Lung (tissue), 11 donors: ENCODE measurements at regions not wholly inside any gene's neighbourhood (a gene's known extent, or its start where the extent isn't known, plus 50 kb on each side); places are given as distances from the start of the nearest gene placed in this dataset.

Experiments
- ATAC-seq: fragments of 200-7000 bp; cut with Tn5 transposase; one replicate; pipeline ENCODE4 v1.9.1; 2020; ENCODE audit warnings: moderate number of reproducible peaks; ENCODE audit not compliant: insufficient read depth, low FRiP score
- DNase-seq, 3 donors: peaks; one replicate each; pipeline ENCODE4 v3.0.0-alpha.2; 2013 to 2017
- H3K27ac ChIP-seq, 2 donors: one replicate each; pipeline ENCODE4 v1.5.1; 2013; ENCODE audit warnings: mild to moderate bottlenecking in 2 of 2, moderate library complexity in 2 of 2, control low read depth in 1 of 2, inconsistent platforms in 1 of 2, low read depth in 1 of 2, low read length in 1 of 2
- H3K27me3 ChIP-seq, 3 donors: one replicate each; pipeline ENCODE4 v1.5.1; 2013; ENCODE audit warnings: low read length in 2 of 3; ENCODE audit not compliant: control insufficient read depth in 3 of 3, insufficient read depth in 3 of 3
- H3K36me3 ChIP-seq, 4 donors: one replicate each; pipeline ENCODE4 v1.5.1; 2013; ENCODE audit warnings: low read length in 4 of 4, mild to moderate bottlenecking in 1 of 4, moderate library complexity in 1 of 4; ENCODE audit not compliant: control insufficient read depth in 4 of 4, insufficient read depth in 4 of 4
- H3K4me1 ChIP-seq, 5 donors: one replicate each; pipeline ENCODE4 v1.5.1; 2013; ENCODE audit warnings: low read length in 5 of 5, mild to moderate bottlenecking in 2 of 5, moderate library complexity in 1 of 5; ENCODE audit not compliant: control insufficient read depth in 5 of 5, insufficient read depth in 5 of 5
- H3K4me3 ChIP-seq: one replicate; pipeline ENCODE4 v1.5.1; 2013; ENCODE audit warnings: mild to moderate bottlenecking, control low read depth, moderate library complexity
- H3K9ac ChIP-seq, 2 donors: one replicate each; pipeline ENCODE4 v1.5.1; 2013; ENCODE audit warnings: low read length in 2 of 2, control low read depth in 1 of 2; ENCODE audit not compliant: insufficient read depth in 1 of 2
- H3K9me3 ChIP-seq, 4 donors: one replicate each; pipeline ENCODE4 v1.5.1; 2013; ENCODE audit warnings: low read length in 3 of 4, mild to moderate bottlenecking in 1 of 4, moderate library complexity in 1 of 4; ENCODE audit not compliant: control insufficient read depth in 4 of 4, insufficient read depth in 3 of 4
- WGBS, 2 donors: extraction: QIAGEN DNeasy Blood & Tissue Kit; methylation state at CpG; one replicate each; pipeline ENCODE4 v1.1.7; 2013; 5-methylcytosine and 5-hydroxymethylcytosine counted together
- TF ChIP-seq, protein P1 (sequence below): IDR thresholded peaks from 2 replicates; pipeline ENCODE4 v1.5.1; 2012; ENCODE audit warnings: mild to moderate bottlenecking; ENCODE audit errors: control extremely low read depth, extremely low read depth
- donor health status: control.
- donor health status: control.
- donor health status: Bipolar disorder and iron deficiency.
- donor health status: healthy.
- donor health status: DM: yes; HTN: yes; CAD: no.

DNA sequence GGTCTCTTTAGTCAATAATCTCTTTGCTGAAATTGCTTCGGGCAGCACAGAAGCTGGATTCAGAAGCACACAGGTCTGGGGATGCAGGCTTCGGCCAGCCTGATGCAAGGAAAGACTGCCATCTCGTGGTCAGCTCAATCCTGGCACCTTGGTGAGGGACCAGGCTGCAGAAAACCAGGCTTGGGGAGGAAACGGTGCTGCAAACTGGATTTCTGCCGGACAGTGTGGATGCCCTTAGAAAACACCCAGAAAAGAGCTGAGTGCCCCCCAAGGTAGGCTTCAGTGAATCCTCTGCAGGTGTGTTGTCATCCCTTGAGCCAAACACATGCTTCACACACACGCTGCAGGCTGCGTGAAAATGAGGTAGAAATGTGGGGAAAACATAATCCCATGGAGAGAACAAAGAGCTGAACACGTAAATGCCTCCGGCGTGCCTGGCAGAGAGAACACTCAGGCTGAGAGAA is 89.8 kb upstream of the PAX1 start:
- peaks cover 0 to 6% (median 5%) of the 10 kb centered on the region in 3 donors for H3K27me3 ChIP-seq
- no peak overlapping the region for H3K9ac ChIP-seq
- H3K4me1 ChIP-seq, result no peaks in the 10 kb centered on the region
- no peaks in the 10 kb centered on the region for H3K9me3 ChIP-seq
- H3K4me3 ChIP-seq, result no peak overlapping the region
- no peaks in the 10 kb centered on the region for H3K36me3 ChIP-seq
- TF ChIP-seq, protein P1, sequence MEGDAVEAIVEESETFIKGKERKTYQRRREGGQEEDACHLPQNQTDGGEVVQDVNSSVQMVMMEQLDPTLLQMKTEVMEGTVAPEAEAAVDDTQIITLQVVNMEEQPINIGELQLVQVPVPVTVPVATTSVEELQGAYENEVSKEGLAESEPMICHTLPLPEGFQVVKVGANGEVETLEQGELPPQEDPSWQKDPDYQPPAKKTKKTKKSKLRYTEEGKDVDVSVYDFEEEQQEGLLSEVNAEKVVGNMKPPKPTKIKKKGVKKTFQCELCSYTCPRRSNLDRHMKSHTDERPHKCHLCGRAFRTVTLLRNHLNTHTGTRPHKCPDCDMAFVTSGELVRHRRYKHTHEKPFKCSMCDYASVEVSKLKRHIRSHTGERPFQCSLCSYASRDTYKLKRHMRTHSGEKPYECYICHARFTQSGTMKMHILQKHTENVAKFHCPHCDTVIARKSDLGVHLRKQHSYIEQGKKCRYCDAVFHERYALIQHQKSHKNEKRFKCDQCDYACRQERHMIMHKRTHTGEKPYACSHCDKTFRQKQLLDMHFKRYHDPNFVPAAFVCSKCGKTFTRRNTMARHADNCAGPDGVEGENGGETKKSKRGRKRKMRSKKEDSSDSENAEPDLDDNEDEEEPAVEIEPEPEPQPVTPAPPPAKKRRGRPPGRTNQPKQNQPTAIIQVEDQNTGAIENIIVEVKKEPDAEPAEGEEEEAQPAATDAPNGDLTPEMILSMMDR, result peak; percentile 37
- ATAC-seq (no peak), DNase-seq (peak; percentile 71 to 79 (median 72))
- 38 to 44% methylated on average over 10 of the region's 10 CpGs for WGBS, 2 donors
- no peak overlapping the region for H3K27ac ChIP-seq

DNA sequence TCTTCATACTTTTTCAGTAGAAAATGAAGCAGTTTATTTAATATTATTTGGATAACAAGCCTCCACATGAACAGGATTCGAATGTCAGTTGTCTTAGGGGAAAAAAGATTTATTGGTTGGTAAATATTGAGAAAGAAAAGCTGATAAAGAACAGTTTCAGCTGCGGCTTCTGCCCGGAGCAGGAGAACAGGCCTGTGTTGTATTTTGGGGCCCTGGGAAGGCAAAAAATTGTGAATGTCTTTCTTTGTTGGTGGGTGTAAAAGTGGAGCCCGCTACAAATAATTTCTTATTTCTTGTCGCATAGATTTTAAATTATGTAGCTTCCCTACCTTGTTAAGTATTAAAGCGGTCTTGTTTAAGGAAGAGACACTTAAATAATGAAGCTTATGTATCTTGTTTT is 90.5 kb upstream of the PAX1 start:
- Histone ChIP-seq H3K27ac (no peak overlapping the region), H3K4me3 (no peak overlapping the region), H3K9ac (no peak overlapping the region), H3K36me3 (no peaks in the 10 kb centered on the region), H3K9me3 (no peaks in the 10 kb centered on the region), H3K4me1 (no peaks in the 10 kb centered on the region), H3K27me3 (peaks cover 0 to 6% (median 5%) of the 10 kb centered on the region in 3 donors)
- TF ChIP-seq, protein P1, result no peak
- no peak for ATAC-seq
- no peak for DNase-seq
- 67 to 77% methylated on average over 6 of the region's 6 CpGs for WGBS, 2 donors

DNA sequence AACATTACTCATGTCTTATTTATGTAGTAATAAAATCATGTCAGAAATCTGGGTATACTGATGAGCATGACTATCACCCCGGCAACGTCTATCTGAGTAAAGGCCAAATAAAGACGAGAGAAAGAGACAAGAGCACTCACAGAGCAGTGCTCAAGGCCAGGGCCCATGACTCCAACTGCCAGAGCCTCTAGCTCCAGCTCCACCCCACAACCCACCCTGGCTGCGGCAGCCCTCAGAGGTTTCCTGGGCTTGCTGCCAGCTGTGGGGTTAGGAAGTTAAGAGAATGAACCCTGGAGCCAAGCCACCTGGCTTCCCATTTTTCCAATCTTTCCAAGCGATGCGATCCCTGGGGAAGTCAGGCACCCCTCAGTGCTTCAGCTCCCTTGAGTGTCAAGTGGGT is 92.0 kb upstream of the PAX1 start:
- peak; percentile 50 to 58 (median 56) for DNase-seq
- no peak for ATAC-seq

More for the DNA sequence above, 92.0 kb upstream of the PAX1 start:
- 18 to 49% methylated on average over 6 of the region's 6 CpGs for WGBS, 2 donors
- TF ChIP-seq, protein P1, result no peak
- Histone ChIP-seq H3K4me3 (no peak overlapping the region), H3K9ac (no peak overlapping the region), H3K36me3 (no peaks in the 10 kb centered on the region), H3K9me3 (peaks cover 0 to 2% (median 0%) of the 10 kb centered on the region in 4 donors), H3K27me3 (peaks cover 0 to 5% (median 4%) of the 10 kb centered on the region in 3 donors), H3K27ac (no peak overlapping the region), H3K4me1 (no peaks in the 10 kb centered on the region)
